SW 1271 (cell line): ENCODE measurements at regions not wholly inside any gene's neighbourhood (a gene's known extent, or its start where the extent isn't known, plus 50 kb on each side); places are given as distances from the start of the nearest gene placed in this dataset.

Source experiments
- DNase-seq, 2 experiments: peaks; one replicate each; lab custom pipeline; 2025; lab: John Stamatoyannopoulos, UW

DNA sequence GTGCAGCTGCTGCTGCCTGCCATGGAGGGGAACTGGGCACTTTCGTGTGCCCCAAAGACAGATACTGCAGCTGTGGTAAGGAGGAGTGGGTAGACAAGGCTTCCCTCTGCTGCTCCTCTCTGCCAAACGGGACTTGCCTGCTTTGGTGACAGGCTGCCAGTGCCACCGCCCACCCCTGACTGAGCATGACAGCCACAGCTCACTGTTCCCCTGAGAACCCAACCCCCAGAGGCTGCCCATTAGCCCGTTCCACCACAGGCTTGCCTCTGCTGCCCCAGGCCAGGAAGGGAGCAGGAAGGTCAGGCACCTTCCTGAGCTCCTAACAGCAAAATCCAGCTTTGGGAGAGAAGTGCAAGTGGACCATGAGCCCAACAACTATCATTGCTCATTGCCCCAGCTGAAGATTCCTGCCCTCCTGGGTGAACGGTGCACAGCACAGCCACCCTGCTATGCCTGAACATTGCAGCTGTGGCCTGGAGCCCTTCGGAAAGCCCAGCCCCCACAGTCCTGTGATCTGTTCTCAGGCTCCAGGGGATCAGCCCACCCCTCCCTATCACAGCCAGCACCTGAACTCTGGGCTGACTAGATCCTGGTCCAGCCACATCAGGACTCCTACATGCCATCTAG lies 58.7 kb upstream of the ANTXRL start:
- DNase-seq, result no peak

DNA sequence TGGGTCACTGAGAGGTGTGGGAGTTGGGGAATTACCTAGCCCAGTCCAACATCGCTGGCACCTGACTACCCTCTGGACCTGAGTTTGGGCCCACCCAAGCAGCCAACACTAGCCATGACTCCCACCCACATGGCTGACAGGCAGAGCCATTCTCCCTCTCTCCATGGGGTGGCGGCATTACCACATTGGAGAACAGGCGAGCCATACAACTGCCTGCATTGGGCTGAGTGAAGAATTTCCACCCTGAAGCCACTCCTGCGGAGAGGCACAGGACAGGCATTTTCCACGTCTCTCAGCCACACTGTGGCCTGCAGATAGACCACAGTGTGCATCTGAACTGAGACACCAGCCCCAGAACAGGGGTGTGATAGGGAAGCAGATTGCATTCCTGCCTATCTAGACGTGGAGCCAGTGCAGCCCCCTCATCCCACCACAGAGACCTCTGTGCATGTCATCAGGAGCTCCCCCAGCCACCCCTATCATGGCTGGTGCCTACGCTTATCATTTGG lies 58.2 kb upstream of the ANTXRL start:
- peak in 1 of 2 experiments; percentile 24 for DNase-seq

GRCh38 chr10:46229144-46229563 lies 57.6 kb upstream of the ANTXRL start:
- no peak for DNase-seq

DNA sequence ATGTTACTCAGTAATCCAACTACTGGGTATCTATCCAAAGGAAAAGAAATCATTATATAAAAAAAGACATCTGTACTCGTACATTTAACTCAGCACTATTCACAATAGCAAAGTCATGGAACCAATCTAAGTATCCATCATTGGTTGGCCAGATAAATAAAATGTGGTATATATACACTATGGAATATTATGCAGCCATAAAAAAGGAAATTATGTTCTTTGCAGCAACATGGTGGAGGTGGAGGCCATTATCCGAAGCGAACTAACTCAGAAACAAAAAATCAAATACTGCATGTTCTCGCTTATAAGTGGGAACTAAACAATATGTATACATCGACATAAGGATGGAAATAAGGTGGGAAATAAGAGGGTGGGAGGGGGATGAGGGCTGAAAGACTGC lies 56.2 kb upstream of the ANTXRL start:
- DNase-seq, result no peak

GRCh38 chr10:46231087-46231486 lies 55.7 kb upstream of the ANTXRL start:
- DNase-seq, result no peak

DNA sequence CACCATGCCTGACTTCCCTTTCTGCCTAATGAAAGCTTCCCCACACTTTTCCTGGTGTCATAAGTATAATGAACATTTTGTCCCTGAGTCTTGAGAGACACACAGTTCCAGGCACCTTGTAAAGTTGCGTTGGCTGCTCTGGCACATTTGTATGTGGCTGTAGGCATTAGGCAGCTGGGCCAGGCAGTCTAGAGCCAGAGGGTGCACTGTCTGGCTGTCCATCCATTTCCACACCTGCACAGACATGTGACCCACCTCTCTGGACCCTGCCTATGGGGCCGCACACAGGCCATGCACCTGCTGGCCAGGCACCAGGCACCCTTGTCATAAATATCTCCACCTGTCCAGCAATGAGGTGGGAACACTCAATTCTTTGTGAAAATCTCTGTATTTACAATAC lies 54.7 kb upstream of the ANTXRL start:
- DNase-seq, result no peak

GRCh38 chr10:46232666-46233065 lies 54.1 kb upstream of the ANTXRL start:
- DNase-seq, result no peak

DNA sequence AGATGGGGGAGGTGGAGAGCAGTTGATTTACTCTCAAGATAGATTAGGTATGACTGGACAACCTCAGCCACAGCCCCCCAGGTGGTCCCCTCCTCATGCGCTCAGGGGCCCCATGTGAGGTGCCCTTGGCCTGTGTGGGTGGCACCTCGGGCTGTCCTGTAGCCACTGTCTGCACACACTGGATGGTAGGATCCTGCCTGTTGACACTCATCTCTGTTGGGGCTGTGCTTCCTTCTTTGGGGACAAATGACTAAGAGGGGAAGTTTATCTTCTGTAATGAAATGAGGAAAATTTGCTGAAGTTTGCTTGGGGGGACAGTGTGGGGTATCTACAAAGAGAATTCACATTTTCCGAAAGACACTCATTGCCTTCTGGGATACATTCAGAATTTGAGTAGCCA lies 53.6 kb upstream of the ANTXRL start:
- DNase-seq, result no peak

DNA sequence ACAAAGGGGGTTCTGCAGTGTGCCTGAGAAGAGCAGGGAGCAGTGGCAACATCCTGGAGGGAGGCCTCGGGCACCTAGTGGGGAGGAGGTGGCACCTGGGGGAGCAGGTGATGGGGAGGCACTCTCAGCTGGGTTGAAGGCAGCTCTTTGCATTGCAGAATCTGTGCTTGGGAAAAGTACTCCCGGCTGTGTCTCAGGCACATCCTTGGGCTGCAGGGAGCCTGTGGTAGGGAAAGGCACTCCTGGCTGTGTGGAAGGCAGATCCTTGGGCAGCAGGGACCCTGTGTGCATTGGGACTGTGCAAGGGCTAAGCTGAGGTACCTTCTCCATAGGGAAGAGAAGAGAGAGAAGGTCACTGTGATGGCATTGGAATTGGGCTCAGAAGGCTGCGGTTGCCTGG lies 52.8 kb upstream of the ANTXRL start:
- no peak for DNase-seq

GRCh38 chr10:46234431-46235060 lies 52.3 kb upstream of the ANTXRL start:
- no peak for DNase-seq

DNA sequence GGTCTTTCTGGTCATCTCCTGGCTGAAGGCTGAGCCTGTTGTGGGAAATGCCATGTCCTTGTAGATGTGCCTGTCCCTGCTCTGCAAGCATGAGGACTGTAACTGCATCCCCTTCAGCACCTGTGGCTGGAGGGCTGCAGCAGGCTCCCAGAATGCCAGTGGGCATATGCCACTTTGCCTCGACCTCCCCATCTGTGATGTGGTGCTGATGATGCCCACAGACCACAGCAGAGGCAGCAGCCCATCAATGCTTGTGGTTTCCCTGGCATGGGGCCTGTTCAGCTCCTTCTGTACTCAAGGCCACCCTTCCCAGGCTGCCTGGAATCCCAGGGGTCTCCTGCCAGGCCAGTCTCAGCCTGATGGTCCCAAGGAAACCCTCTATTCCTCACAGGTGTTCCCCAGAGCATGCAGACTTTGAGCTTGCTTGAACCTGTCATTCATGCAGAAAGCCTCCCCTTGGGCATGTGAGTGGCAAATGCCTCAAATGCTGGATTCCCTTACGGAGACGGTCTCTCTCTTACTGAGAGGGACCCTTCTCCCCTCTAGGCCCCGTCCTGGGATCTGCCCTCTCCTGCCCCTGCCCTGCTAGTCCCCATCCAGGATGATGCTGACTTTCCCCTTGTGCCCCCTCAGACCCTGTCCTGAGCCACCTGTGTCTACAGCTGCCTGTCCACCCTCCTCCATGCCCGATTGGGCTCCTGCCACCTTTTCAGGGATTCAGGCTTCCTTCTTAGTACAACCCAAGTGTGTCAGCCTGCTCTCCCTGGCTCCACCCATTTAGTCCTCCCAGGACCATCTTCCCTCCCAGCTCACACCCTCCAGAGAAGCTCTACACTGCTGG lies 50.9 kb upstream of the ANTXRL start:
- DNase-seq, result no peak

DNA sequence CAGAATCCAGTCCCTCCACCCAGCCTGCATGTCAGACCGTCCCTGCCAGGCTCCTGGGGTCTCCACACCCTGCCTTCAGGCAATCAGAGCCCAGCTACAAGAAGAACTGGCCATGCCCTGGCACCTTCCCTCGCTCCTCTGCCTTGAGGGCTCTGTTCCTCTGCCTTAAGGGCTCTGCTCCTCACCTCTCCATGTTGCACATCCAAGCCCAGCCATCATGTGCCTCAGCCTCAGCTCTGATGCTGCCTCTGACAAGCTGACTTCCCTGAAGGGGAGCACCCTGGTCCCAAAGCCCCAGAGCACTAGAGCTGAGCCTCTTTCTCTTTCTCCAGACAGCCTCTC lies 50.3 kb upstream of the ANTXRL start:
- DNase-seq, result no peak

GRCh38 chr10:46236941-46237681 lies 49.7 kb upstream of the ANTXRL start:
- no peak for DNase-seq
